ENCODE measurements at regions not wholly inside any gene's neighbourhood (a gene's known extent, or its start where the extent isn't known, plus 50 kb on each side); places are given as distances from the start of the nearest gene placed in this dataset.

- no peak overlapping the region for H3K4me3 ChIP-seq (ENCODE audit: low read depth, low read length)
- no peak for DNase-seq (ENCODE audit: low read depth)
- no peak for TF ChIP-seq CTCF (IDR thresholded peaks at IDR 0.05; ENCODE audit: low read depth, low read length, missing control alignments)
These were observed 303.8 kb upstream of the WWC1 start for GRCh38 chr5:167987490-167988280.

GRCh38 chr5:167992868-167993267 is 298.6 kb upstream of the WWC1 start:
- no peak for TF ChIP-seq CTCF (IDR thresholded peaks at IDR 0.05; ENCODE audit: low read depth, low read length, missing control alignments)
- no peak overlapping the region for H3K4me3 ChIP-seq (ENCODE audit: low read depth, low read length)
- DNase-seq (ENCODE audit: low read depth), result no peak

GRCh38 chr5:167993771-167994170 is 297.7 kb upstream of the WWC1 start:
- no peak overlapping the region for H3K4me3 ChIP-seq (ENCODE audit: low read depth, low read length)
- no peak for TF ChIP-seq CTCF (IDR thresholded peaks at IDR 0.05; ENCODE audit: low read depth, low read length, missing control alignments)
- DNase-seq (ENCODE audit: low read depth), result no peak

- H3K4me3 ChIP-seq (ENCODE audit: low read depth, low read length), result no peak overlapping the region
- DNase-seq (ENCODE audit: low read depth), result no peak
- TF ChIP-seq CTCF (IDR thresholded peaks at IDR 0.05; ENCODE audit: low read depth, low read length, missing control alignments), result no peak
These were observed 295.5 kb upstream of the WWC1 start for GRCh38 chr5:167995844-167996425.

- DNase-seq (ENCODE audit: low read depth), result no peak
- H3K4me3 ChIP-seq (ENCODE audit: low read depth, low read length), result no peak overlapping the region
- no peak for TF ChIP-seq CTCF (IDR thresholded peaks at IDR 0.05; ENCODE audit: low read depth, low read length, missing control alignments)
These were observed 293.2 kb upstream of the WWC1 start for GRCh38 chr5:167998148-167998767.

- DNase-seq (ENCODE audit: low read depth), result no peak
- no peak for TF ChIP-seq CTCF (IDR thresholded peaks at IDR 0.05; ENCODE audit: low read depth, low read length, missing control alignments)
- no peak overlapping the region for H3K4me3 ChIP-seq (ENCODE audit: low read depth, low read length)
These were observed 292.3 kb upstream of the WWC1 start for GRCh38 chr5:167999182-167999581.

Data from GM12864 (cell line).